Sigmoid colon (tissue), 4 donors: ENCODE measurements at regions not wholly inside any gene's neighbourhood (a gene's known extent, or its start where the extent isn't known, plus 50 kb on each side); places are given as distances from the start of the nearest gene placed in this dataset.

Source experiments
- CTCF ChIP-seq, 4 experiments: fragments of 450-650 bp in 3 of 4; fragments of 200-600 bp in 1 of 4; IDR thresholded peaks; one replicate each; pipeline ENCODE4 v1.5.1; 2016 to 2019; ENCODE audit warnings: antibody characterized with exemption in 4 of 4, mild to moderate bottlenecking in 3 of 4, moderate library complexity in 2 of 4
- EP300 ChIP-seq, 4 donors: sonication (generic); formaldehyde crosslinking; IDR thresholded peaks; one replicate each; pipeline ENCODE4 v1.6.1; 2017; ENCODE audit warnings: antibody characterized with exemption in 4 of 4
- POLR2A ChIP-seq, 2 donors: fragments of 450-650 bp; IDR thresholded peaks; one replicate each; pipeline ENCODE4 v1.6.1; 2016; ENCODE audit warnings: antibody characterized with exemption in 2 of 2, mild to moderate bottlenecking in 2 of 2, moderate library complexity in 2 of 2
- POLR2AphosphoS5 ChIP-seq, 4 donors: sonication (generic); formaldehyde crosslinking; IDR thresholded peaks; one replicate each; pipeline ENCODE4 v1.6.1; 2017; ENCODE audit warnings: antibody characterized with exemption in 4 of 4

- TF ChIP-seq POLR2AphosphoS5 (IDR thresholded peaks at IDR 0.05) (no peak), POLR2A (IDR thresholded peaks at IDR 0.05) (no peak), CTCF (IDR thresholded peaks at IDR 0.05) (no peak), EP300 (IDR thresholded peaks at IDR 0.05) (no peak)
Measured at GRCh38 chr9:12271421-12271891, 421.7 kb upstream of the TYRP1 start.
